ES-I3 (cell line): ENCODE measurements at regions not wholly inside any gene's neighbourhood (a gene's known extent, or its start where the extent isn't known, plus 50 kb on each side); places are given as distances from the start of the nearest gene placed in this dataset.

Source experiments
- H3K36me3 ChIP-seq: 2 replicates; pipeline ENCODE4 v1.6.1; 2013; ENCODE audit warnings: mild to moderate bottlenecking, low read length, control low read depth, moderate library complexity; ENCODE audit not compliant: insufficient read depth
- H3K4me1 ChIP-seq: 2 replicates; pipeline ENCODE4 v1.6.1; 2013; ENCODE audit warnings: mild to moderate bottlenecking, control low read depth, low read length; ENCODE audit not compliant: insufficient read depth
- H3K9ac ChIP-seq: 2 replicates; pipeline ENCODE4 v1.6.1; 2013; ENCODE audit warnings: low read depth, mild to moderate bottlenecking, low read length, moderate library complexity
- H3K9me3 ChIP-seq: 2 replicates; pipeline ENCODE4 v1.6.1; 2013; ENCODE audit warnings: mild to moderate bottlenecking, low read length, moderate library complexity; ENCODE audit not compliant: control insufficient read depth, insufficient read depth

GRCh38 chr6:26198722-26199056, 111.5 kb downstream of the HFE start:
- H3K9ac ChIP-seq = peak overlapping the region; percentile 71
- peaks cover 5% of the 10 kb centered on the region; the same call in 1 of the 2 replicates for H3K4me1 ChIP-seq
- H3K9me3 ChIP-seq = no peaks in the 10 kb centered on the region
- H3K36me3 ChIP-seq = no peaks in the 10 kb centered on the region

- Histone ChIP-seq H3K4me1 (peaks cover 5% of the 10 kb centered on the region; the same call in 1 of the 2 replicates), H3K9me3 (no peaks in the 10 kb centered on the region), H3K9ac (peak overlapping the region; percentile 71), H3K36me3 (no peaks in the 10 kb centered on the region)
Measured at GRCh38 chr6:26199057-26199772, 112.0 kb downstream of the HFE start.

GRCh38 chr6:26199773-26200764, 112.8 kb downstream of the HFE start:
- Histone ChIP-seq H3K4me1 (peaks cover 5% of the 10 kb centered on the region; the same call in 1 of the 2 replicates), H3K36me3 (no peaks in the 10 kb centered on the region), H3K9me3 (no peaks in the 10 kb centered on the region), H3K9ac (peak overlapping the region; percentile 71)

- Histone ChIP-seq H3K4me1 (peaks cover 5% of the 10 kb centered on the region; the same call in 1 of the 2 replicates), H3K9ac (no peak overlapping the region), H3K36me3 (no peaks in the 10 kb centered on the region), H3K9me3 (no peaks in the 10 kb centered on the region)
Measured at GRCh38 chr6:26200918-26201721, 113.9 kb downstream of the HFE start.

DNA sequence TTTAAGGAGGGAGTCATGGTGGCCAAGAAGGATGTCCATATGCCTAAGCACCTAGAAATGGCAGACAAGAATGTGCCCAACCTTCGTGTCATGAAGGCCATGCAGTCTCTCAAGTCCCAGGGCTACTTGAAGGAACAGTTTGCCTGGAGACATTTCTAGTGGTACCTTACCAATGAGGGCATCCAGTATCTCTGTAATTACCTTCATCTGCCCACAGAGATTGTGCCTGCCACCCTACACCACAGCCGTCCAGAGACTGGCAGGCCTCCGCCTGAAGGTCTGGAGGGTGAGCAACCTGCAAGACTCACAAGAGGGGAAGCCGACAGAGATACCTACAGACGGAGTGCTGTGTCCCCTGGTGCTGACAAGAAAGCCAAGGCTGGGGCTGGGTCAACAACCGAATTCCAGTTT, 115.0 kb downstream of the HFE start:
- H3K4me1 ChIP-seq = peaks cover 5% of the 10 kb centered on the region; the same call in 1 of the 2 replicates
- no peak overlapping the region for H3K9ac ChIP-seq
- H3K9me3 ChIP-seq = no peaks in the 10 kb centered on the region
- H3K36me3 ChIP-seq = no peaks in the 10 kb centered on the region

GRCh38 chr6:26202811-26203583, 115.8 kb downstream of the HFE start:
- no peaks in the 10 kb centered on the region for H3K36me3 ChIP-seq
- peaks cover 5% of the 10 kb centered on the region; the same call in 1 of the 2 replicates for H3K4me1 ChIP-seq
- H3K9ac ChIP-seq = peak overlapping the region; percentile 72
- H3K9me3 ChIP-seq = no peaks in the 10 kb centered on the region

GRCh38 chr6:26204332-26205160, 117.3 kb downstream of the HFE start:
- Histone ChIP-seq H3K4me1 (peaks cover 5% of the 10 kb centered on the region; the same call in 1 of the 2 replicates), H3K9me3 (no peaks in the 10 kb centered on the region), H3K36me3 (no peaks in the 10 kb centered on the region), H3K9ac (peak overlapping the region; percentile 72)

- H3K4me1 ChIP-seq = peaks cover 5% of the 10 kb centered on the region; the same call in 1 of the 2 replicates
- H3K9ac ChIP-seq = peak overlapping the region; percentile 72
- no peaks in the 10 kb centered on the region for H3K9me3 ChIP-seq
- no peaks in the 10 kb centered on the region for H3K36me3 ChIP-seq
Measured at GRCh38 chr6:26205161-26205624, 118.0 kb downstream of the HFE start.

DNA sequence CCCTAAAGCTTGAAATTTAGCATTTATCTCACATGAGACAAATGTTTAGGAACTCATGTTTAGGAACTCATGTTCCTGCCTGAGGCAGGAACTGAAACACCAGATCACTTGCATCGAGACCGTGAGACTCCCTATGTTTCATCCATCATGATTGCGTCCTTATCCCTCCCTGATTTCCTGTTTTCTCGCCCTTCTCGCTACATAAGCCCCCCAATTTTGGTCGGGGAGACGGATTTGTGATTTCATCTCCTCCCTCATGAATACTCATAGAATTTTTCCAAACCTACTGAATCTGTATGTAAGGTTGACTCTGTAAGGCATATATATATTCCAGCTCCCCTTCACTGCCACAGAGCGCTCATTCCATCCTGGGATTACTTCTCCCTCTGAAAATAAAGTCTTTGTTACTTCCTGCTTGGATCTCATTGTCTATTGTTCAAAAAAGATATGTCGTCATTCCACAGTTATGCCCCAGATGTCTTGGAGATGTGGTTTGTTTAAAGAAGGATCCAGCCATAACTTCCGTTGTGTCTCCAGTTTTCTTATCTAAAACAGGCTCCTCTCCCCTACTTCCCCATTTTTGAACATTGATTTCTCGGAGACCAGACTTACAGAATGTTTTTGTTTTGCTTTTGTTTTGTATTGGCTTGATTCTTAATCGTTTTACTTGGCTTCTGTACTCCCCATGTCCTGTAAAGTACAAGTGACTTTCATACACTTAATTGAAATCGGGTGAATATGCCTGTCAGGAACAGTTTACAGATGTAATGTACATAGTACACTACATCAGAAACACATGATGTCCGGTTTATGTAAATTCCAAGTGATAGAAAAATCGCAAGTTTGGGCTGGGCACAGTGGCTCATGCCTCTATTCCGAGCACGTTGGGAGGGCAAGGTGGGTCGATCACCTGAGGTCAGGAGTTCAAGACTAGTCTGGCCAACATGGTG, 118.7 kb downstream of the HFE start:
- peaks cover 5% of the 10 kb centered on the region; the same call in 1 of the 2 replicates for H3K4me1 ChIP-seq
- no peaks in the 10 kb centered on the region for H3K36me3 ChIP-seq
- H3K9me3 ChIP-seq = no peaks in the 10 kb centered on the region
- H3K9ac ChIP-seq = peak overlapping the region; percentile 72

DNA sequence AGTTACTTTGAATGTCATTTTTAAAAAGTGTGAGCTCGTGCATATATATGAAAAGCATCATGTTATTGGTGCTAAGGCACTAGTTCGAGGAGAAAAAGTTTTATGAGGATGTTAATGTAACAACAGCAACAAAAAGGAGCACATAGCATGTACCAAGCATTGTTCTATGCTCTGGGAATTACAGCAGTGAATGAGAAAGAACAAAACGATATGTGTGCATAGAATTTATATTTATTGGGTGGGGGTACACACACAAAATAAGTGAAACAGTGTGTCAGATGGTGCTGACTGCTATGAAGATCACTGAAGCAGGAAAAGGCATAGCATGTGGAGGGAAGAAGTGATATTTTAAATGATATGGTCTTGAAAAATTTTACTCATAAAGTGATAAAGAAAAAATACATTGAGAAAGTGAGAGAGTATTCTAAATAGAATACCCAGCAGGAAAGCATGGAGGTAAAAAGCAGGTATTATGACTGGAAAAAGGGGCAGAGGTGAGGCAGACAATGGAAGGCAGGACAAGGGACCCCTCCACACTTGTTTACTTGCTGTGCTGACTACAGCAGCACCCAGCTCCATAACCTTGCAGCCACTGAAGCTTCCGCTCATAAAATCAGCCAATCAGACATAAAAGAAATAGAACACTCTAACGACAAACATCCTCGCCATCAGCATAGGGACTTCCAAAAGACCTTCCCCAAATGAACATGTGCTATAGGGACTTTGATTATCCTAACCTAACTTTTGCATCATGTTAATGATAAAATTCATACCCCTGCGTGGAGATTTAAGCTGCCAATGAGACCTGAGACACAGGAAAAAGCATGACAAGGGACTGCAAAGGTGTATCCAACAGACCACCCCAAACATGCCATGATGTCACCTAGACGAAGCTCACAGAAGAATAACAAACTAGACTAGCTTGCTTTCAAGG, 119.9 kb downstream of the HFE start:
- peaks cover 5% of the 10 kb centered on the region; the same call in 1 of the 2 replicates for H3K4me1 ChIP-seq
- H3K9ac ChIP-seq = peak overlapping the region; percentile 72
- no peaks in the 10 kb centered on the region for H3K36me3 ChIP-seq
- no peaks in the 10 kb centered on the region for H3K9me3 ChIP-seq

DNA sequence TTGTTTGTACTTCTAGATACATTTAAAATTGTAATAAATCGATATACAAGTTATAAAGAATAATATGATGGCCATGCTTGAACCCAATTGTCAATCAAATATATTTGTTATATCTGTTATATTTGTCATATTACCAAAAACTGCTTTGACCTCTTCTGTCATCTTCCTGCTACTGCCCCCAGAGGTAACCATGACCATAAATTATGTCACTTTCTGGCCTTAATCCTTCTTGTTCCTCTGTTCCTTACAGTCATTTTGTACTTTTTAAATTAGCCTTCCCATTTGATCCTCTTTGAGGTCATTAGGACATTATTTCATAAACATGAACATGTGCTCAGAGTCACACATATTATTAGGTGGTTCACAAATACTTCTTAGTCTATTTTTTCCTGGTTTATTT, 124.7 kb downstream of the HFE start:
- Histone ChIP-seq H3K4me1 (no peaks in the 10 kb centered on the region; the same call in 1 of the 2 replicates), H3K36me3 (no peaks in the 10 kb centered on the region), H3K9me3 (no peaks in the 10 kb centered on the region), H3K9ac (no peak overlapping the region)
